K562 (cell line): ENCODE measurements at regions not wholly inside any gene's neighbourhood (a gene's known extent, or its start where the extent isn't known, plus 50 kb on each side); places are given as distances from the start of the nearest gene placed in this dataset.

ENCODE experiments used
- CTCF ChIP-seq, 3 experiments: IDR thresholded peaks in 2 of 3; conservative IDR thresholded peaks in 1 of 3; 2 replicates each; pipeline ENCODE4 v1.5.1; 2011 to 2012; ENCODE audit warnings: low read length in 3 of 3, mild to moderate bottlenecking in 3 of 3, control low read depth in 2 of 3, improper control_type of control experiment in 1 of 3, inconsistent platforms in 1 of 3, low read depth in 1 of 3, mixed read lengths in 1 of 3, moderate library complexity in 1 of 3; ENCODE audit not compliant: insufficient read depth in 2 of 3
- EZH2 ChIP-seq: IDR thresholded peaks from 2 replicates; pipeline ENCODE4 v1.6.1; 2012; ENCODE audit warnings: low read depth, mild to moderate bottlenecking, inconsistent platforms, low read length, borderline replicate concordance
- HSF4 ChIP-seq: fragments of 250-450 bp; sonication (Bioruptor Pico); IDR thresholded peaks from 2 replicates; pipeline ENCODE4 v2.1.2; 2022; ENCODE audit warnings: mild to moderate bottlenecking, moderate library complexity, borderline replicate concordance
- POLR2A ChIP-seq: fragments of 450-650 bp; conservative IDR thresholded peaks from 2 replicates; pipeline ENCODE4 v1.6.1; 2016
- POLR2AphosphoS5 ChIP-seq: IDR thresholded peaks from 2 replicates; pipeline ENCODE4 v1.6.1; 2011; ENCODE audit warnings: mild to moderate bottlenecking, low read depth, low read length, moderate library complexity; ENCODE audit not compliant: control insufficient read depth, insufficient read depth
- RBM22 ChIP-seq: fragments of 200-400 bp; formaldehyde crosslinking; IDR thresholded peaks from 2 replicates; pipeline ENCODE4 v1.6.1; 2018; ENCODE audit warnings: low read length, low read depth; ENCODE audit not compliant: poor library complexity, severe bottlenecking
- RFX5 ChIP-seq: IDR thresholded peaks from 2 replicates; pipeline ENCODE4 v1.6.1; 2011; ENCODE audit warnings: low read depth, mild to moderate bottlenecking, improper control_type of control experiment, low read length
- SREBF2 ChIP-seq: sonication (generic); formaldehyde crosslinking; IDR thresholded peaks from 2 replicates; pipeline ENCODE4 v1.4.0; 2020; ENCODE audit warnings: mild to moderate bottlenecking, missing genetic modification reagents
- ZNF174 ChIP-seq: fragments of 250-450 bp; sonication (Bioruptor Pico); IDR thresholded peaks from 2 replicates; pipeline ENCODE4 v1.4.0; 2020; ENCODE audit warnings: mild to moderate bottlenecking
- ZNF79 ChIP-seq: fragments of 250-450 bp; sonication (Bioruptor Pico); IDR thresholded peaks from 2 replicates; pipeline ENCODE4 v1.4.0; 2020; ENCODE audit warnings: low read depth, mild to moderate bottlenecking, moderate library complexity

GRCh38 chr14:61145034-61145902 lies 135.9 kb downstream of the TMEM30B start:
- TF ChIP-seq RBM22: no peak
- TF ChIP-seq POLR2AphosphoS5: no peak
- no peak for TF ChIP-seq HSF4 (CRISPR knock-in tag)
- TF ChIP-seq CTCF (IDR thresholded peaks at IDR 0.05 in 2 of 3, conservative IDR thresholded peaks at IDR 0.05 in 1 of 3; ENCODE audit: insufficient read depth in 2 of 3, low read depth in 1 of 3, low read length in 3 of 3): no peak
- TF ChIP-seq ZNF174 (CRISPR knock-in tag): no peak
- no peak for TF ChIP-seq RFX5
- TF ChIP-seq ZNF79 (CRISPR knock-in tag): no peak
- no peak for TF ChIP-seq POLR2A
- TF ChIP-seq EZH2: no peak
- no peak for TF ChIP-seq SREBF2
